Activated CD4-positive, alpha-beta T cell treated with anti-CD3 and anti-CD28 coated beads for 4 hours (primary cell): ENCODE measurements at regions not wholly inside any gene's neighbourhood (a gene's known extent, or its start where the extent isn't known, plus 50 kb on each side); places are given as distances from the start of the nearest gene placed in this dataset.
"Not testable (repeated sequence)": the region's sequence is repeated elsewhere in the genome, so short reads cannot be mapped to it uniquely, and the experiment has no call there.

ENCODE experiments used
- DNase-seq, 2 donors: peaks; one replicate each; pipeline ENCODE4 v3.0.0-alpha.2; 2020

DNA sequence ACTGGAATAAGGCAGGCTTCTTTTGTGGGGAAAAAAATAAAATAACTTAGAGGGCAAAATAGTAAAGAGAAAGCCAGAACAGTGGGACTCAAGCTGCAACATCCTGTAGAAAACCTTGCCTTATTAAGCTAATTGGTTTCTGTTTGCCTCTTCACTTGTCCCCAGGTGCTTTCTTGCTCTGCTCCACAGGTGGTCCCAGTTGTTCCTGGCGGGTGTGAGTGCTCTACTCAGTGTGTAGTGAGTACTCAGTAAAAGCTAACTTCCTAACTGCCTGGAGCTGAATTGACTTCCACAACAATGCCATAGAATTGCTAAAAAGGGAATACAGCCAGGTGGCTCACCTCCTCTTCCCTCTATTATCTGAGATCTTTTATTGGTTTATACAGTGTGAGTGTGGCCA lies 930.2 kb downstream of the C4orf33 start:
- DNase-seq, result no peak

DNA sequence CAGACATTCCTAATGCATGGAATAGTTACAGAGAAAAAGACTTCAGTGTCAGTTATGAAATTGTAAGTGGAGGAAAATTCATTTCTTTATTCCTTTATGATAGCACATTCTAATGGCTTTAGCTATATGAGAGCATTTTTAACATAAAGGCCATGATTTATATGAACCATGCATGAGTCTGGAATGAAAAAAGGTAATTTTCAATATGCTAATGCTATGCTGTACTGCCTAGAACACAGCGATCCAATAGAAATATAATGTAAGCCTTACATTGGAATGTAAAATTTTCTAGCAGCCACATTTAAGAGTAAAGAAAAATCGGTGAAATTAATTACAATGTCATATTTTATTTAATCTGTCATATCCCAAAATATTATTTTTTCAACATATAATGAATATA lies 932.0 kb downstream of the C4orf33 start:
- DNase-seq, result no peak

DNA sequence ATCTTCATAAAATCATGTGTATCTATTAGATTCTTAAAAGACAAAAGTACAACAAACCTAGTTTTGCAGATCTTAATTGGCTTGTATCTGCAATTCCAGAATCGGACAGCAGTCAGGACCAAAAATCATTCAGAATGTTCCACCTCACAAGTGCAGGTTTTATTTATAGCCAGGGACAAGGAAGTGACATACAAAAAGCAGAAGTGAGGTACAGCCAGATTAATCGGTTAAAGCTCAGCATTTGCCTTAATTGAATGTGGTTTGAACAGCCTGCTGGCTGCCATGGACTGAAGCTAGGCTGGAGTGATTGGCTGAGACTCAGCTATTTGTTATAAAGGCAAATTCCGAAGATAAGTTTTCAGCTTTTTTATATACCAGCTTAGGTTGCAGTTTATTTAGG lies 932.6 kb downstream of the C4orf33 start:
- no peak for DNase-seq

DNA sequence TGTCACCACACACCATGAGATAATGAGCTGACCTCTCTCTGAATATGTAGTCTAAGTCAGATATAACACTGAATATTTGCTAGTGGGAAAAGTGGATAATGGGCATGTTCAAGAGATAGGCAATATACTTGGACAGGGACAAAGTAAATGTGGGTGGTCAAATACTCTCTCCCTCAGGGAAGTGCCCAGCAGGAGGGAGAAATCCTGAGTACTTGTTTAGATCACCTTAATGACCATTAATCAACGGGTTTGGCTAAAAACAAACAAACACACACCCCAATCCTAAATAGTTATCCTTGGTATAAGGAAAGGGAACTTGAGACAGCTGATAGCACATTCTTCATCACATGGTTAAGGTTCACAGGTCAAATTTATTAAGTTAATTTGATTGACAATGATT lies 933.5 kb downstream of the C4orf33 start:
- no peak for DNase-seq

DNA sequence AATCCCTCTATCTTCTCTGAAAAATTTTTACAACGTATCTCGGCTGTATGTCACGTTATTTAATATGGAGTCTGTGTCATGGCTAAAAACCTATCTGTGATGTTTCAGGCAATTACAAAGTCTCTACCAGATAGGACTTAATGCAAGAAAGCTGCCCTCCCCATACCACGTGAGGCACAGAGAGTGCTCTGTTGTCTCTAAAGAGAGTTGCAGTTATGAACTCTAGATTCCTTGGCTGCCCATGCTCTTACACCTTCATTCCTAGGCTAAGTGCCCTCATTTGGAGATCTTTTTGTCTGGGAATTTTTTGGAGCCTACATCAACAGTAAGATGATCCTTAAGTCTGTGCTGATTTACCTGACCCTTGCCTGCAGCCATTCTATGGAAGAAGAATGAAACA lies 935.9 kb downstream of the C4orf33 start:
- no peak for DNase-seq

DNA sequence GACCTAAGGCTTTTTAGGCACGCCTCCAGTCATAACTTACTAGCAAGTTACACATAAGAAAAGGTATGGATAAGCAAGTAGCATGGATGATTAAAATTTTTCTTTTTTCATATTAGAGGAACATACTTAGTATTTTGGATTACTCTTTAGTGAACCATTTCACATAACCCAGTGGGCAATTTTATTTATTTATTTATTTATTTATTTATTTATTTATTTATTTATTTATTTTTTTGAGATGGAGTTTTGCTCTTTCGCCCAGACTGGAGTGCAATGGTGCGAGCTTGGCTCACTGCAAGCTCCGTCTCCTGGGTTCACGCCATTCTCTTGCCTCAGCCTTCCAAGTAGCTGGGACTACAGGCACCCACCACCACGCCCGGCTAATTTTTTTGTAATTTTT lies 937.7 kb downstream of the C4orf33 start:
- not testable (repeated sequence) for DNase-seq

DNA sequence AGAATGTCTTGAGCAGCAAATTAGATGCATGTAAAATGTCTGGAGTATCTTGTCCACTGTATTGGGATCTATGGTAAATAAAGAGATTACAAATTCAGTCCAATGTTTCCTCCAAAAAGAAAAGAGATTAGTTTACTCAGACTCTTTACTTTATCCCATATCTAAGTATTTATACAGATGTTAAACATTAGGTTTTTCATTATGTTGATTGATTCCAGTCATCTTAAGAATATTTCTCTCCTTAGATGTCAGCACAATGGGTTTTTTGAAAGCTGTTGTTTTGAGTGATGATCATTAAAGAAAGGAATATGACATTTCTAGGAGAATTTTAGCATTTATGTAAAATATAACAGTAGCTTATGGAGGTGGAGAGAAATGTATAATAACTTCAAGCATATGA lies 938.9 kb downstream of the C4orf33 start:
- DNase-seq, result no peak

DNA sequence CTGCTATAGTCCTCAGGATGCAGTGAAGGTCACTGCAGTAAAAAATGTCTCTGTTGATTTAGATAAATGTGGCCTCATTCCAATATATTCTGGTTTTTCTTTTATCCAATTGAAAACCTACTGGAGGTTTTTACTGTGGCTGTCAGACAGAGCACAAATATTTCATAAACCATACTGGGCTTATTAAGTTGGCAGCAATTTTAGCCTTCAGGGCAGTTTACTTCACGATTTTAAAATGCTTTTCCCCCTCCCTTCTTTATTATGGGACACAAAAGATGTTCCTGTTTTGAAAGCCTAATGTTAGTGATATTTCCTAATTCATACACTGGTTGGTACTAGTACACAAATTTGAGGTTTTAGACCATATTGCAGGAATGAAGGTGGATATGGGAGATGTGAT lies 939.4 kb downstream of the C4orf33 start:
- no peak for DNase-seq

DNA sequence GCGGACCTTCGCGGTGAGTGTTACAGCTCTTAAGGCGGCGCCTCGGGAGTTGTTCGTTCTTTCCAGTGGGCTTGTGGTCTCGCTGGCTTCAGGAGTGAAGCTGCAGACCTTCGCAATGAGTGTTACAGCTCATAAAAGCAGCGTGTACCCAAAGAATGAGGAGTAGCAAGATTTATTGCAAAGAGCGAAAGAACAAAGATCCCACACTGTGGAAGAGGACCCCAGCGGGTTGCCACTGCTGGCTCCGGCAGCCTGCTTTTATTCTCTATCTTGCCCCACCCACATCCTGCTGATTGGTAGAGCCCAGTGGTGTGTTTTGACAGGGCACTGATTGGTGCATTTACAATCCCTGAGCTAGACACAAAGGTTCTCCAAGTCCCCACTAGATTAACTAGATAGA lies 941.9 kb downstream of the C4orf33 start:
- DNase-seq, result not testable (repeated sequence)

DNA sequence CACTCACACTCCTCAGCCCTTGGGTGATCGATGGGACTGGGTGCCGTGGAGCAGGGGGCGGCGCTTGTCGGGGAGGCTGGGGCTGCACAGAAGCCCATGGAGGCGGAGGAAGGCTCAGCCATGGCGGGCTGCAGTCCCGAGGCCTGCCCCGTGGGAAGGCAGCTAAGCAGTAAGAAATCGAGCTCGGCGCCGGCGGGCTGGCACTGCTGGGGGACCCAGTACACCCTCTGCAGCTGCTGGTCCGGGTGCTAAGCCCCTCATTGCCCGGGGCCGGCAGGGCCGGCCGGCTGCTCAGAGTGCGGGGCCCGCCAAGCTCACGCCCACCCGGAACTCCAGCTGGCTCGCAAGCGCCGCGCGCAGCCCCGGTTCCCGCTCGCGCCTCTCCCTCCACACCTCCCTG lies 942.6 kb downstream of the C4orf33 start:
- not testable (repeated sequence) for DNase-seq

DNA sequence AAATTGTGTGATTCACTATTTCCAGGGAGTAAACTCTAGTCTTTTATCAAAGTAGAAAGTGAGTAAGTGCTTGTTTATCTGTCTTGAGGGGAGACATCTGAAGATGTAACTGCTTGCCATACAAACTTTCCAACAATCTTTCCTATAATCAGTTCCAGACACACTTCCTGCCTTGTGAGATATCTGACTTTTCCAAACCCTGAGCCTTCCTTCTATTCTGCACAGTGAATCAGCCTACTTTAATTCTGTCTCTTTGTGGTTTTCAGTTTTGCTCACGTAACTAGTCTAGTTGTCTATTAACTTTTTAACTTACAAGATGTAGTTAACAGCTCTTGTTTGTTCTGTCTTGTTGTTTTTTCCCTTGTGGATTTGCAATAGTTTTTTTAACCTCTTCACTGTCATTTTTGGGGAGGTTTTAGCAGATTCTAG lies 947.8 kb downstream of the C4orf33 start:
- DNase-seq, result no peak

DNA sequence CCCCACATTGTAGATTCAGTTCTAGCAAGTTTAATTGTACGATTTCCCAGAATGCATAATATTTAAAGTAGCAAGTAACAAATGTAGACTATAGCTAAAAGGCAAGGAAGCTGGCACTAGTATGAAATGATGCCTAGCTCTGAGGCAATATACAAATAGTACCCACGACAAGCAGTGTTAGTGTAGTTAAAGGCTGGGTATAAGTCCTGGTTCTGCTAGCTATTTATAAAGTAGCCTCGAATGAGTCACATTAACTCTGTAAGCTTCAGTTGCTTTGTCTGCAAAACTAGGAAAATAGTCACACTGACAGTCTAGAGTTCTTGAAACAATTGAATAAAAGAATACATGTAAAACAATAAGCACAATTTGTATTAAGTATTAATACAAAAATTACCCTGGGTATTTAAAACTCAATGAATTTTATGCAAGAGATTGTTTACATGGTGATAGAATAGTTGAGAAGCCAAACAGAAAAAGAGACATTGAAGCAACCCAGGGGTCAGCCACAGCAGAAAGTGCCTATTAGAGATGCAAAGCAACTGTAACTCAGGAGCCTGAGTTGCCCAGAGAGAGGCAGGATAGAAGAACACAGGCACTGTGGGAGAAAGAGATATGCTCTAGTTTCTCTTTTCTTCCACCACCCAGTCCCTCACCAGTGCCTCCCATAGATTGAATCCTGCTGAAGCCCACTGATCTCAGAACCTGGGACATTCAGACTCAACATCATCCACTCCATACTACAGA lies 949.0 kb downstream of the C4orf33 start:
- DNase-seq, result no peak

DNA sequence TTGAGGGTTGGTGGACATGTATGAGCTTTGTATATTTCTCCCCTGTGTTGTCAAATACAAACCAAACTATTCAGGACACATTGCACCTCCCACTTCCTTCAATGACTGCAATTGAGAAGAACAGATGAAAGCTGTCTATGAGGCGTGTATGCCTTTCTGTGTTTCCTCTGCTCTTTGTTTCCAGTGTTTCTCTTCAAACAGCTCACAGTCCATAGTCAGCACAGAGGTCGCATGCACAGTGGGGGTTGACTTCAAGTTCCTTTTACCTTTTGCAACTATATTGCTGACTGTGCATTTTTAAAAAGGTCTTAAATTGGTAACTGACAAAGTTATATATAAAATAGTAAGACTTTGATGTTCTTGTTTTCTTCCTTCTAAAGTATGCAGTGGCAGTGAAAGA lies 957.8 kb downstream of the C4orf33 start:
- no peak for DNase-seq

DNA sequence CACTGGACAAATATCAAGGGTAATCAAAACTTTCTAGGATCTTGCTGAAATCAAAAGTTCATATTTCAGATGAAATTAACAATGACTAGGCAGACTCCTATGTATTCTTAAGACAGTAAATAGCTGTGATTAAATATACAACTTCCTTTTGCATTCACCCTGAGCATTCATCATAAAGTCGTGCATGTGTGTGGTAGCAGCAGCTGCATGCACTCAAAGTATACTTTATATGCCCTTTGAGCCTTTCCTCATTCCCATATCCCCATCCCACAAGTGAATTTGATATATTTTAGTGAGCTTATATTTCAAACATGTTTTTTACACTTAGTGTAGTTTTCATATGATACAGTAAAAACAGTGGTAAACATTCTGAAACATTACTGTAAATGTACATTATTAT lies 959.0 kb downstream of the C4orf33 start:
- DNase-seq, result no peak

DNA sequence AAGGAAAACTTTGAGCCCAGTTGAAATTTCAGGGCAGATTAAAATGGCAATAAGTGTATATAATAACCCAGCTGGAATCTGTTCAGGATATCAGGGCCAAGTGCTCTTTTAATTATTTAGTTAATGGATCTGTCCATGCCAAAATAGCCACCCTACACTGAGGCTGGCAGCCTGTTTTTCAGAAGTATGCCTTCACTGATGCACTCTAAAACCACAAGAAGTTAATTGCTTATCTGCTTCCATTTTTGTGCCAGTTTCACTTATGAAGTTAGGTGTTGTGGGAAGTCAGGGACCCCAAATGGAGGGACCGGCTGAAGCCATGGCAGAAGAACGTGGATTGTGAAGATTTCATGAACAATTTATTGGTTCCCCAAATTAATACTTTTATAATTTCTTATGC lies 960.3 kb downstream of the C4orf33 start:
- DNase-seq, result no peak

DNA sequence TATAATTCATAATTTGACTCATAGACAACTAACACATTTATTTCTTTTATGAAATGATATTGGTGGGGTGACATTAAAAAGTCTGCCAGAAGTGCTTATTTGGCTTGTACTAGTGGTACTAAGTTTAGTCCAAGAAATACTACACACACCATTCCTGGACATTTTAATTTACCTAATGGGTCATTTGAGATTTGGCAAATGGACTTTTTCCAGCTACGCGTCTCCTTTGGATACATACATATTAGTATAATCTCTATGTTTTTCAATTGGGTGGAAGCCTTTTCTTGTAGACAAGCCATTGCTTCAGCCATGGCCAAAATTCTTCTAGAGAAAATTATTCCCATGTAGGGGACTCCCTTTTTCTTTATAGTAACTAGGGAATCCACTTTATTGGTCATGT lies 968.5 kb downstream of the C4orf33 start:
- no peak for DNase-seq

DNA sequence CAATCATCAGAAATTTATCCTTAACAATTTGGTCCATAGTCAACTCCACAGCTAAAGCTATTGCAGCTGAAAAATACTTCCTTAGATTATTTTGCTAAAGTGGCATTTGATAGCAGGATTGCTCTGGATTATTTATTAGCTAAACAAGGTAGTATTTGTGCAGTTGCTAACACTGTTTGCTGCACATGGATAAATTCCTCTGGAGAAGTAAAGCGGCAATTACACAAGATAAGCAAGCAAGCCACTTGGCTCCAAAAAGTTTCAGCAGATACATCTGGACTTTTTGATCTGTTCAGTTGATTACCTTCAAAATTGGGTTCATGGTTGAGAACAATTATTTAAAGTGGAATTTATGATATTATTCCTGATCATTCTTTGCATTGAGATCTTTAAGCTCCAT lies 971.5 kb downstream of the C4orf33 start:
- no peak for DNase-seq

DNA sequence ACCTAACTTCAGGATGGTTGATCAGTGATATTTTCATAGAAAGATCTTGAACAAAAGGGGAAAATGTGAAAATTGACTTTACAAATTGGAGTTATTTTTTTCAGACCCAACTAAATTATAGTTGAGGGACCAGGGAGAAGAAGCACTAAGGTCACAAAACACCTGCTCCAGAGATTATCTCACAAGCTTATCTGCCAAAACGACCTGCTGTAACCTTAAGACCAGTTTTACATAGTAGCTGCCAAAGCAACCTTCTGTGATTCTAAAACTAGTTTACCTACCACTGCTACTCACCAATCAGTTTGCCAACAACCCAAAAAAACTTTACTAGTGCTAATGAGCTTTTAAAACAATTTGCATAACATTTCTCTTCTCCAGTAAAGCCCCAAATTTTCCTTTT lies 972.1 kb downstream of the C4orf33 start:
- no peak for DNase-seq

DNA sequence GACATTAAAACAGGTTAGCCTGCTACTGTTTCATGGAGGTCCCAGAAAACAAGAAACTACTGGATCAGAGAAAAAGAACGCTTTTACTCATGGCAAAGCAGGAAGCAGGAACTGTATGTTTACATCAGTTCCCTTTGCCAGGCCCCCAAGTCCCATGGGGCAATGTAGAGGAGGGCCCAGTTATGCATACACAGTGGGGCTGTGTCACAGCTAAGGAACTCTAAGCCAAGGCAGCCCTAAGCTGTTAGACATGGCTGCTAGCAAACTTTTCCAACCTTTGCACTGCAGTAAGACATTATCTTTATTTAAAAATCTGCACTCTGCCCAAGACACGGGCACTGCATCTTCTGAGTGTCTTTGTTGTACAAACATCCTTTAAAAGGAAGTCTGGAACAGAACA lies 975.8 kb downstream of the C4orf33 start:
- DNase-seq, result no peak

DNA sequence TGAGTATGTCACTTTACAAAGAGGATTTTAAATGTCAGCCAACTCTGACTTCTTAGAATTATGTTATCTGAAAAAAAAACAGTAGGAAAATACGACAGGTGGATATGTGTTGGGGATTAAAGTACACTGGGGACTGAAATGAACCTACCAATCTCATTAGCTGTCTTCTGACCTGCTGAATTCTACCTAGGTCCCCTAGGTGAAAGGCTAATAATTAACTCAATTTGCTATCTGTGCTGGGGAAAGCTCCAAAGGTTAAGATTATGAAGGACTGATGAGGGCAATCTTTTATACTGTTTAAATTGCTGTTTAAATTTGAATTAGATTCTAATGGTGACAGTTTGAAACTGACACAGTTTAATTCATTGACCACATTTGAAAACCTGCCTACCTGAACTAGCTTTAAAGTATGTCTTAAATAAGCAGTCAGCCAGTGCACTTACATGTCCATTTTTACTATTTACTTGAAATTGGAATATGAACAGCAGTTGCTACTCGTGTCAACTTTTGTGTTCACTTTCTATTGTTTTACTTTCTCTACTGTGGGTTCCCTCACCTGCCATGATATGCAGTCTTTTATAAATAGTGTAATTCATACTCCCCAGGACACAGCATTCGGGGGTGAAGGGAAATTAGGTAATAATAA lies 977.3 kb downstream of the C4orf33 start:
- DNase-seq, result no peak

DNA sequence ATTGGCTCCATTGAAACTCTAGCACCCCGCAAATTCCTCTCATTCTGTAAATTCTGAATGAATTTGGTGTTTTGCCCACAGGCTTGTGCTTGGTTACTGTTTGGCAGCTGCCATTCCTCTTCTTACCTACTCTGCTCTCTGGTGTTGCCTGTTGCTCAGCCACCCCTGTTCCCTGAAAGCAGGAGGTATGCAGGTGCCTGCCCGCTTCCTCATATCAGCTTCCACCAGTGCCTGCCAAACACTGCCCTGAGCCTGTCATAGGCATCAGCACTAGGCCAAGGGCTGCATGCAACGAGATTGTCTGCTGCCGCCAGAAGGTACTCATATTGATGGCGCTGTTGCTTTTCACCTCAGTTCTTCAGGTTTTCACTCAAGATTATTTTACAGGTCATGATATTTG lies 978.1 kb downstream of the C4orf33 start:
- no peak for DNase-seq

DNA sequence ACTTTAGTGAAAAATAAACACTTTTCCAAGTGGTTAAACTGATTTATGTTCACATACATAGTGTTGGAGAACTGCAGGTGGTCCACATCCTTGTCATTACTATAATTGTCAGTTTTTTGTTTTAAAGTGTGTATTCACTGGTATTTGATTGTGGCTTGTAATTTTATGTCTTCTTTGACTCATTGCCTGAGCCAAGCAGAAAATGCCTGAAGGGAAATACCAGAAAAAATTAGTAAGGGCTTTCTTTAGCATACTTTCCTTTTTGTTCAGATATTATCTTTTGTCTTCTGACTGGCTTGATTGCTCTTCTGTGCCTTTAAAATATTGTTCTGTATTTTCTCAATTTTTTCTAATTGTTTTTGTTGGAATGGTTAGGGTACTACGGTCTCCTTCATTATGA lies 981.3 kb downstream of the C4orf33 start:
- DNase-seq, result no peak

DNA sequence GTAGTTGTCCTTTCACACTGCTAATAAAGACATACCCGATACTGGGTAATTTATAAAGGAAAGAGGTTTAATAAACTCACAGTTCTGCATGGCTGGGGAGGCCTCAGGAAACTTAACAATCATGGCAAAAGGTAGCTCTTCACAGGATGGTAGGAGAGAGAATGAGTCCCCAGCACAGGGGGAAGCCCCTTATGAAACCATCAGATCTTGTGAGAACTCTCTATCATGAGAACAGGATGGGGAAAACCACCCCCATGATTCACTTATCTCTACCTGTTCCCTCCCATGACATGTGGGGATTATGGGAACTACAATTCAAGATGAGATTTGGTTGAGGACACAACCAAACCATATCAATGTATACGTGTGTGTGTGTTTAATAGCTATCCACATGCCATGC lies 983.1 kb downstream of the C4orf33 start:
- not testable (repeated sequence) for DNase-seq

DNA sequence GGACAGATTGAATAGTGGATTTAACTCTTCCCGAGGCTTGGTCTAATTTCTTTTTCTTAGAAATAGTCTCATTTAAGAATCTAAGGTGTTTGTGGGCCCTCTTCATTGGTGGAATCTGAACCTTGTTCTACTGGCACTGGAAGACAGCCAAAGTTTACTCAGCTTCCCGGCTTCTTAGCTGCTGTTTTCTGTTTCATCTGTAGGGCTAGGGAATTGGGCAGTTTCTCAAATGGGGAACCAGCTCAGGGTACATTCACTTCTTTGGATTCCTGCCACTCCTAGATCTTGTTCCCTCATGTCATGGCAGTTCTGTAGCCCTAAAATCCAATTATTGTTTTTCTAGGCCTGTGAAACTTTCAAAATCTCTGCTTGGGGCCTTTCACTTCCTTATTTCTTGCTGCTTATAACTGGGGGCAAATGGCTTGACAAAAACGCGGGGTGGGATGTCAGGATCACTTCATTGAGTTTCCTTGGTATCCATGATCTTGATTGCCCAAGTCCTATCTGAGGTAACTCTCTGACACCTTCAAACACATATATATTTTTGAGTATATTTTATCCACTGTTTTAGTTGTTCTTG lies 985.0 kb downstream of the C4orf33 start:
- DNase-seq, result no peak

DNA sequence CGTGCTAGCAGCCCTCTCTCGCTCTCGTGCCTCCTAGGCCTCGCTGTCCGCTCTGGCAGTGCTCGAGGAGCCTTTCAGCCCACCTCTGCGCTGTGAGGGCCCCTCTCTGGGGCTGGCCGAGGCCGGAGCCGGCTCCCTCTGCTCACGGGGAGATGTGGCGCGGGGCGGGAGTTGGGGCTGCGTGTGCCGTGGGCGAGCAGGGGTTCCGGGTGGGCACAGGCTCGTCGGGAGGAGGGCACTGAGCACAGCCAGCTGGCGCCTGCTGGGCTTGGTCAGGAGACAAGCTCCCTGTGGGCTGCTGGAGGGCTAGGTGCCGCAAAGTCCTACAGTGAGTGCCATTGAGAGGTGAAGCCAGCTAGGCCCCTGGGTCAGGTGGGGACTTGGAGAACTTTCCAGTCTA lies 994.5 kb downstream of the C4orf33 start:
- DNase-seq, result no peak
